Esophagus muscularis mucosa (tissue), 3 donors: ENCODE measurements at regions not wholly inside any gene's neighbourhood (a gene's known extent, or its start where the extent isn't known, plus 50 kb on each side); places are given as distances from the start of the nearest gene placed in this dataset.

Experiments
- POLR2A ChIP-seq: fragments of 450-650 bp; IDR thresholded peaks from one replicate; pipeline ENCODE4 v1.6.1; 2017; ENCODE audit warnings: antibody characterized with exemption, moderate library complexity, mild to moderate bottlenecking, low read depth
- TF ChIP-seq, protein P1 (sequence below), 3 experiments: fragments of 200-600 bp in 2 of 3; fragments of 450-650 bp in 1 of 3; sonication (generic) in 2 of 3; IDR thresholded peaks; one replicate each; pipeline ENCODE4 v1.5.1; 2017 to 2019; ENCODE audit warnings: antibody characterized with exemption in 3 of 3, mild to moderate bottlenecking in 2 of 3, moderate library complexity in 1 of 3

DNA sequence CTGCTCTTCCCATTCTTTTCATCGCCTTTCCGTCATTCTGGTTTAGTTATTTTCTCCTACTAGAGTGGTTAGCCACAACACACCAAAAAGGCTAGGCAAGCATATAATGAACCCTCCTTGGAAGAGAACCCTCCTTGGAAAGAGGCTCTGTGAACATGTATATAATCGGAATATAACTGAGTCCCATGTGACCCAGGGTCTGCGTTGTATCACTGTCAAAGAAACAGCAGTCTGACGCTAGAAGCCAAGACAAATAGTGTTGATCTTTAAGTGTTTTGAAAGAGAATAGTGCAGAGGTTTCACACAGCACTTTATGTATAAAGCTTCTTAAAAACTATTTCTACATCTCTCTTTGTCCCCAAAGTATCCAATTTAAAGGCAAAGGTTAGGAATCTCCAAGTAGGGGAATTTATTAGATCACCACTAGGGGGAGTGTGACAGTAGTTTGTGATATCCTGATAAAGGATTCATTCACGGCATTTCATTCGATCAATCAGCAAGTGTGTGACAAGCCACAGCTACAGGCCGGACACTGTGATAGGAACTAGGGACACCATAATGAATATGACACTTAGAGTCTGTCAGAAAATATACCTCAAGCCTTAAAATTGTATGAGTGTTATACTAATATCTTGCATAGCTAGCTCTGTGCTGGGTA lies 395.3 kb downstream of the CD109 start:
- TF ChIP-seq, protein P1, sequence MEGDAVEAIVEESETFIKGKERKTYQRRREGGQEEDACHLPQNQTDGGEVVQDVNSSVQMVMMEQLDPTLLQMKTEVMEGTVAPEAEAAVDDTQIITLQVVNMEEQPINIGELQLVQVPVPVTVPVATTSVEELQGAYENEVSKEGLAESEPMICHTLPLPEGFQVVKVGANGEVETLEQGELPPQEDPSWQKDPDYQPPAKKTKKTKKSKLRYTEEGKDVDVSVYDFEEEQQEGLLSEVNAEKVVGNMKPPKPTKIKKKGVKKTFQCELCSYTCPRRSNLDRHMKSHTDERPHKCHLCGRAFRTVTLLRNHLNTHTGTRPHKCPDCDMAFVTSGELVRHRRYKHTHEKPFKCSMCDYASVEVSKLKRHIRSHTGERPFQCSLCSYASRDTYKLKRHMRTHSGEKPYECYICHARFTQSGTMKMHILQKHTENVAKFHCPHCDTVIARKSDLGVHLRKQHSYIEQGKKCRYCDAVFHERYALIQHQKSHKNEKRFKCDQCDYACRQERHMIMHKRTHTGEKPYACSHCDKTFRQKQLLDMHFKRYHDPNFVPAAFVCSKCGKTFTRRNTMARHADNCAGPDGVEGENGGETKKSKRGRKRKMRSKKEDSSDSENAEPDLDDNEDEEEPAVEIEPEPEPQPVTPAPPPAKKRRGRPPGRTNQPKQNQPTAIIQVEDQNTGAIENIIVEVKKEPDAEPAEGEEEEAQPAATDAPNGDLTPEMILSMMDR (IDR thresholded peaks at IDR 0.05) = peak; percentile 62 to 71 (median 67)
- TF ChIP-seq POLR2A = no peak
